ENCODE measurements at regions not wholly inside any gene's neighbourhood (a gene's known extent, or its start where the extent isn't known, plus 50 kb on each side); places are given as distances from the start of the nearest gene placed in this dataset.
"Not testable (repeated sequence)": the region's sequence is repeated elsewhere in the genome, so short reads cannot be mapped to it uniquely, and the experiment has no call there.

GRCh38 chr6:14463110-14463509 is 345.5 kb downstream of the CD83 start:
- DNase-seq, result no peak

- DNase-seq, result no peak
These were observed 346.5 kb downstream of the CD83 start for GRCh38 chr6:14464055-14464454.

GRCh38 chr6:14464716-14465115 is 347.1 kb downstream of the CD83 start:
- no peak for DNase-seq

- DNase-seq, result no peak
These were observed 348.7 kb downstream of the CD83 start for GRCh38 chr6:14466278-14466677.

GRCh38 chr6:14467591-14467990 is 350.0 kb downstream of the CD83 start:
- DNase-seq, result no peak

GRCh38 chr6:14468647-14469321 is 351.2 kb downstream of the CD83 start:
- DNase-seq, result no peak

GRCh38 chr6:14470101-14470500 is 352.5 kb downstream of the CD83 start:
- no peak for DNase-seq

GRCh38 chr6:14470671-14471070 is 353.1 kb downstream of the CD83 start:
- DNase-seq, result no peak

- DNase-seq, result no peak
These were observed 354.8 kb downstream of the CD83 start for GRCh38 chr6:14472255-14472985.

- DNase-seq, result no peak
These were observed 355.4 kb downstream of the CD83 start for GRCh38 chr6:14472986-14473337.

- DNase-seq, result no peak
These were observed 357.2 kb downstream of the CD83 start for GRCh38 chr6:14474816-14475215.

- DNase-seq, result no peak
These were observed 357.7 kb downstream of the CD83 start for GRCh38 chr6:14475306-14475705.

- DNase-seq, result peak; percentile 32
These were observed 359.4 kb downstream of the CD83 start for GRCh38 chr6:14476793-14477531.

- DNase-seq, result no peak
These were observed 360.0 kb downstream of the CD83 start for GRCh38 chr6:14477559-14477958.

- no peak for DNase-seq
These were observed 361.0 kb downstream of the CD83 start for GRCh38 chr6:14478381-14479225.

- not testable (repeated sequence) for DNase-seq
These were observed 364.4 kb downstream of the CD83 start for GRCh38 chr6:14481946-14482345.

GRCh38 chr6:14487625-14488024 is 370.1 kb downstream of the CD83 start:
- no peak for DNase-seq

GRCh38 chr6:14488180-14488579 is 370.6 kb downstream of the CD83 start:
- no peak for DNase-seq

- no peak for DNase-seq
These were observed 371.9 kb downstream of the CD83 start for GRCh38 chr6:14489445-14489844.

- no peak for DNase-seq
These were observed 381.2 kb downstream of the CD83 start for GRCh38 chr6:14498748-14499147.

GRCh38 chr6:14499309-14499708 is 381.7 kb downstream of the CD83 start:
- no peak for DNase-seq

- peak; percentile 46 for DNase-seq
These were observed 382.3 kb downstream of the CD83 start for GRCh38 chr6:14499841-14500240.

GRCh38 chr6:14500809-14501208 is 383.2 kb downstream of the CD83 start:
- no peak for DNase-seq
